Keratinocyte (primary cell): ENCODE measurements at regions not wholly inside any gene's neighbourhood (a gene's known extent, or its start where the extent isn't known, plus 50 kb on each side); places are given as distances from the start of the nearest gene placed in this dataset.
"Not testable (repeated sequence)": the region's sequence is repeated elsewhere in the genome, so short reads cannot be mapped to it uniquely, and the experiment has no call there.

ENCODE experiments used
- DNase-seq: peaks from one replicate; pipeline ENCODE4 v3.0.0-alpha.2; 2011; ENCODE audit warnings: low read depth, missing footprints, low spot score
- FAIRE-seq: peaks from 2 replicates; lab custom pipeline; 2011; peaks lifted over from hg19 to GRCh38; lab: Jason Lieb, UNC
- H2AFZ ChIP-seq: 2 replicates; pipeline ENCODE4 v1.6.0; 2012; ENCODE audit warnings: low read length, control low read depth, inconsistent platforms; ENCODE audit not compliant: control insufficient read depth
- H3K27ac ChIP-seq: 2 replicates; pipeline ENCODE4 v1.5.1; 2011; ENCODE audit warnings: low read length; ENCODE audit not compliant: control insufficient read depth, insufficient read depth
- H3K27me3 ChIP-seq: 3 replicates; pipeline ENCODE4 v1.6.0; 2011; ENCODE audit warnings: low read length; ENCODE audit not compliant: control insufficient read depth, insufficient read depth; ENCODE audit errors: extremely low read depth
- H3K36me3 ChIP-seq, 2 experiments: 2 replicates in 1 of 2; 3 replicates in 1 of 2; pipeline ENCODE4 v1.5.1; 2011; ENCODE audit warnings: low read length in 2 of 2, mild to moderate bottlenecking in 1 of 2; ENCODE audit not compliant: control insufficient read depth in 2 of 2, insufficient read depth in 2 of 2; ENCODE audit errors: extremely low read depth in 1 of 2
- H3K4me1 ChIP-seq: 3 replicates; pipeline ENCODE4 v1.5.1; 2011; ENCODE audit warnings: low read length; ENCODE audit not compliant: control insufficient read depth, insufficient read depth; ENCODE audit errors: extremely low read depth
- H3K4me2 ChIP-seq: 3 replicates; pipeline ENCODE4 v1.6.0; 2011; ENCODE audit warnings: low read depth, low read length; ENCODE audit not compliant: control insufficient read depth, insufficient read depth; ENCODE audit errors: extremely low read depth
- H3K4me3 ChIP-seq, 3 experiments: fragments of 200-600 bp in 1 of 3; sonication (generic) in 1 of 3; 2 replicates in 2 of 3; 3 replicates in 1 of 3; pipeline ENCODE4 v1.5.1; 2011 to 2016; ENCODE audit warnings: low read length in 3 of 3, mild to moderate bottlenecking in 3 of 3, control low read depth in 2 of 3, inconsistent platforms in 1 of 3, low read depth in 1 of 3, mixed read lengths in 1 of 3, mixed run types in 1 of 3, moderate library complexity in 1 of 3; ENCODE audit not compliant: control insufficient read depth in 2 of 3, insufficient read depth in 2 of 3; ENCODE audit errors: extremely low read depth in 1 of 3
- H3K79me2 ChIP-seq: 2 replicates; pipeline ENCODE4 v1.6.0; 2012; ENCODE audit warnings: low read length; ENCODE audit not compliant: control insufficient read depth, insufficient read depth
- H3K9ac ChIP-seq: 3 replicates; pipeline ENCODE4 v1.6.0; 2011; ENCODE audit warnings: low read length; ENCODE audit not compliant: control insufficient read depth, insufficient read depth; ENCODE audit errors: extremely low read depth
- H3K9me1 ChIP-seq: 3 replicates; pipeline ENCODE4 v1.6.0; 2011; ENCODE audit warnings: low read length; ENCODE audit not compliant: control insufficient read depth, insufficient read depth; ENCODE audit errors: extremely low read depth
- H3K9me3 ChIP-seq: 2 replicates; pipeline ENCODE4 v1.5.1; 2012; ENCODE audit warnings: low read depth, low read length; ENCODE audit not compliant: control insufficient read depth
- H4K20me1 ChIP-seq: 3 replicates; pipeline ENCODE4 v1.6.0; 2011; ENCODE audit warnings: low read length; ENCODE audit not compliant: control insufficient read depth, insufficient read depth; ENCODE audit errors: extremely low read depth
- EZH2 ChIP-seq: IDR thresholded peaks from one replicate; pipeline ENCODE4 v1.6.1; 2012; ENCODE audit warnings: inconsistent platforms, mild to moderate bottlenecking, low read length, moderate library complexity
- dilution Hi-C: fragments of 300-500 bp; cut with MboI; formaldehyde crosslinking; loops from one replicate; pipeline ENCODE4 v1.7.0; 2020; ENCODE audit warnings: low sequenced_read_pairs; ENCODE audit not compliant: extremely low pct_ligation_motif_present
- TF ChIP-seq, protein P1 (sequence below), 3 experiments: IDR thresholded peaks in 1 of 3; conservative IDR thresholded peaks in 1 of 3; optimal IDR thresholded peaks in 1 of 3; 2 replicates in 2 of 3; 3 replicates in 1 of 3; pipeline versions ENCODE3 to v1.5.1; 2011; ENCODE audit warnings: low read length in 3 of 3, mild to moderate bottlenecking in 3 of 3, moderate library complexity in 2 of 3, control low read depth in 1 of 3, inconsistent platforms in 1 of 3; ENCODE audit not compliant: insufficient read depth in 2 of 3; ENCODE audit errors: extremely low read depth in 1 of 3

DNA sequence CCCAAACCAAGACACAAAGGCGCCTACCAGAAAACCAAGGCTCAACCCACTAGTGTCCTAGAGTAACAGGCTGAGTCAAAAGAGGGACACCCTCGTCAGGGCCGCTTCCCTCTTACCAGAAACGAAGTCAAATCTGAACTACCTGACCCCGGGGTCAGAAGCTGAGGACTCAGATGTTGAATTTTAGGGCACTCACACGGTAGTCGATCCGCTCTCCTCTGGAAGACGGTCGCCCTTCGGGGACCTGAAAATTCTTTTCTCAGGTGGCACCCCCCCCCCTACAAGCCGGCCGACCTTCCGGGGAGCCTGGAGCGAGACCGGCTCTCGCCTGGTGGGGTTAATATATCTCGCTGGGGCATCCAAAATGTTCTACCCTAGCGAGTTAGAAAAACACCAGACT is 121.1 kb upstream of the KCNJ3 start:
- no peaks in the 10 kb centered on the region for H3K9me1 ChIP-seq
- no peaks in the 10 kb centered on the region for H3K27me3 ChIP-seq
- FAIRE-seq, result no peak
- H3K4me3 ChIP-seq, result no peak overlapping the region
- no peaks in the 10 kb centered on the region for H3K4me1 ChIP-seq
- no peak overlapping the region for H3K9ac ChIP-seq
- H3K9me3 ChIP-seq, result no peaks in the 10 kb centered on the region
- TF ChIP-seq, protein P1, sequence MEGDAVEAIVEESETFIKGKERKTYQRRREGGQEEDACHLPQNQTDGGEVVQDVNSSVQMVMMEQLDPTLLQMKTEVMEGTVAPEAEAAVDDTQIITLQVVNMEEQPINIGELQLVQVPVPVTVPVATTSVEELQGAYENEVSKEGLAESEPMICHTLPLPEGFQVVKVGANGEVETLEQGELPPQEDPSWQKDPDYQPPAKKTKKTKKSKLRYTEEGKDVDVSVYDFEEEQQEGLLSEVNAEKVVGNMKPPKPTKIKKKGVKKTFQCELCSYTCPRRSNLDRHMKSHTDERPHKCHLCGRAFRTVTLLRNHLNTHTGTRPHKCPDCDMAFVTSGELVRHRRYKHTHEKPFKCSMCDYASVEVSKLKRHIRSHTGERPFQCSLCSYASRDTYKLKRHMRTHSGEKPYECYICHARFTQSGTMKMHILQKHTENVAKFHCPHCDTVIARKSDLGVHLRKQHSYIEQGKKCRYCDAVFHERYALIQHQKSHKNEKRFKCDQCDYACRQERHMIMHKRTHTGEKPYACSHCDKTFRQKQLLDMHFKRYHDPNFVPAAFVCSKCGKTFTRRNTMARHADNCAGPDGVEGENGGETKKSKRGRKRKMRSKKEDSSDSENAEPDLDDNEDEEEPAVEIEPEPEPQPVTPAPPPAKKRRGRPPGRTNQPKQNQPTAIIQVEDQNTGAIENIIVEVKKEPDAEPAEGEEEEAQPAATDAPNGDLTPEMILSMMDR (optimal IDR thresholded peaks at IDR 0.05 in 1 of 3, IDR thresholded peaks at IDR 0.05 in 1 of 3, conservative IDR thresholded peaks at IDR 0.05 in 1 of 3; ENCODE audit: extremely low read depth in 1 of 3, insufficient read depth in 2 of 3, low read length in 3 of 3), result no peak
- TF ChIP-seq EZH2, result no peak
- DNase-seq, result no peak
- H2AFZ ChIP-seq, result no peak overlapping the region
- no peak overlapping the region for H3K4me2 ChIP-seq
- no peaks in the 10 kb centered on the region for H3K36me3 ChIP-seq
- H3K27ac ChIP-seq, result no peak overlapping the region
- H3K79me2 ChIP-seq, result no peaks in the 10 kb centered on the region
- no peaks in the 10 kb centered on the region for H4K20me1 ChIP-seq
- dilution Hi-C loops, result no loop called here

DNA sequence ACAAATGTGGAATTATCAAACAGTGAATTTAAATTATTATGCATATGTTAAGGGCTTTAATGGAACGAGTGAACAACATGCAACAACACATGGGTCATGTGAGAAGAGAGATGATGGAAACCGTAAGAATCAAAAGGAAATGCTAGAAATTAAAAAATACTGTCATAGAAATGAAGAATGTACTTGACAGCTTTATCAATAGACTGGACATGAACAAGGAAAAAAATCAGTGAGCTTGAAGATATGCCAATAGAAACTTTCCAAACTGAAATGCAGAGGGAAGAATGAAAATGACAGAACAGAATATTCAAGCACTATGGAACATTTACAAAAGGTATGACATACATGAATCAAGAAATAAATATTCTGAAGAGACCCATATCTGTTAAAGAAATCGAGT is 117.7 kb upstream of the KCNJ3 start:
- FAIRE-seq, result no peak

DNA sequence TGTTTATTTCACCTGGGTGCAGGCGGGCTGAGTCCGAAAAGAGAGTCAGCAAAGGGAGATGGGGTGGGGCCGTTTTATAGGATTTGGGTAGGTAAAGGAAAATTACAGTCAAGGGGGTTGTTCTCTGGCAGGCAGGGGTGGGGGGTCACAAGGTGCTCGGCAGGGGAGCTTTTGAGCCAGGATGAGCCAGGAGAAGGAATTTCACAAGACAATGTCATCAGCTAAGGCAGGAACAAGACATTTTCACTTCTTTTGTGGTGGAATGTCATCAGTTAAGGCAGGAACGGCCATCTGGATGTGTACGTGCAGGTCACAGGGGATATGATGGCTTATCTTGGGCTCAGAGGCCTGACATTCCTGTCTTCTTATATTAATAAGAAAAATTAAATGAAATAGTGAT is 115.8 kb upstream of the KCNJ3 start:
- H3K9me1 ChIP-seq, H3K27ac ChIP-seq, dilution Hi-C loops, H3K9ac ChIP-seq, H3K4me2 ChIP-seq, H3K4me3 ChIP-seq, DNase-seq, H3K4me1 ChIP-seq, FAIRE-seq, H3K36me3 ChIP-seq, H3K9me3 ChIP-seq, H2AFZ ChIP-seq, H4K20me1 ChIP-seq, H3K27me3 ChIP-seq, H3K79me2 ChIP-seq: not testable (repeated sequence)

More for the DNA sequence above, 117.7 kb upstream of the KCNJ3 start:
- no peak for TF ChIP-seq EZH2
- TF ChIP-seq, protein P1 (optimal IDR thresholded peaks at IDR 0.05 in 1 of 3, IDR thresholded peaks at IDR 0.05 in 1 of 3, conservative IDR thresholded peaks at IDR 0.05 in 1 of 3; ENCODE audit: extremely low read depth in 1 of 3, insufficient read depth in 2 of 3, low read length in 3 of 3), result no peak
- no peak overlapping the region for H3K9ac ChIP-seq
- H3K36me3 ChIP-seq, result no peaks in the 10 kb centered on the region
- H3K4me3 ChIP-seq, result no peak overlapping the region
- no peak overlapping the region for H3K4me2 ChIP-seq
- no peaks in the 10 kb centered on the region for H3K79me2 ChIP-seq
- H3K9me1 ChIP-seq, result no peaks in the 10 kb centered on the region
- DNase-seq, result no peak
- H3K4me1 ChIP-seq, result no peaks in the 10 kb centered on the region
- dilution Hi-C loops, result no loop called here
- no peak overlapping the region for H2AFZ ChIP-seq
- no peaks in the 10 kb centered on the region for H3K27me3 ChIP-seq
- no peaks in the 10 kb centered on the region for H3K9me3 ChIP-seq
- no peak overlapping the region for H3K27ac ChIP-seq
- H4K20me1 ChIP-seq, result no peaks in the 10 kb centered on the region

DNA sequence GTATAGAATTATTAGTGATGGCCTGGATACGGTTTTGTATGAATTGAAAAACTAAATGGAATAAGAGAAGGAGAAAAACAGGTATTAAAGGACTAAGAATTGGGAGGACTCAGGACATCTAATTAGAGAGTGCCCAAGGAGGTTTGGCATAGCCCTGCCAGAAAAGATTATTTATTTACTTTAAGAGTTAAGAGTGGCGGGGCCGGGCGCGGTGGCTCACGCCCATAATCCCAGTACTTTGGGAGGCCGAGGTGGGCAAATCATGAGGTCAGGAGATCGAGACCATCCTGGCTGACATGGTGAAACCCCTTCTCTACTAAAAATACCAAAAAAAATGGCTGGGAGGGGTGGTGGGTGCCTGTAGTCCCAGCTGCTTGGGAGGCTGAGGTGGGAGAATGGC is 115.2 kb upstream of the KCNJ3 start:
- DNase-seq, H3K27ac ChIP-seq, FAIRE-seq, H3K4me2 ChIP-seq, H3K9me1 ChIP-seq, H3K9ac ChIP-seq, H3K4me3 ChIP-seq, H3K27me3 ChIP-seq, H3K79me2 ChIP-seq, H2AFZ ChIP-seq, H4K20me1 ChIP-seq, H3K4me1 ChIP-seq, H3K36me3 ChIP-seq, dilution Hi-C loops, H3K9me3 ChIP-seq: not testable (repeated sequence)
